ENCODE measurements at regions not wholly inside any gene's neighbourhood (a gene's known extent, or its start where the extent isn't known, plus 50 kb on each side); places are given as distances from the start of the nearest gene placed in this dataset.

DNA sequence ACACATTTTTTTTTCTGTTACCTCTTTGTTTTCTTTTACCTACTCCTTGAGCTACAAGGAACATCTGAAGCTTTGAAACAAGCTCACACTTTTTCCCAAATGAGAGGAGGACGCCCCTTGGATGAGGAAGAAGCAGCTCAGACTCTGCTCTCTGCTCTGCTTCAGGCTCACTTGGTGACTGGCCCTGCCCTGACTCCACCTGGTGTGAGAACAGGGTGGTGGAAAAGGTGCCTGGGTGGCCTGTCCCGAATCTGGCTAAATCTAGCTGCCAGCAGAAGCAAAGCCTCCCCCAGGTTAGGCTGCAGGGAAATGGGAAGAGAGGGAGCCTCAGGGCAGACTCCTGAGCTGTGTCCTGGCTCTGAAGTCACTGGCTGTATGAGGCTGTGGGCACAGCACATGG is 68.0 kb upstream of the CEACAM8 start:
- DNase-seq (ENCODE audit: low read depth): no peak

- DNase-seq (ENCODE audit: low read depth): no peak
Observed at GRCh38 chr19:42660353-42660752, 65.6 kb upstream of the CEACAM8 start.

DNA sequence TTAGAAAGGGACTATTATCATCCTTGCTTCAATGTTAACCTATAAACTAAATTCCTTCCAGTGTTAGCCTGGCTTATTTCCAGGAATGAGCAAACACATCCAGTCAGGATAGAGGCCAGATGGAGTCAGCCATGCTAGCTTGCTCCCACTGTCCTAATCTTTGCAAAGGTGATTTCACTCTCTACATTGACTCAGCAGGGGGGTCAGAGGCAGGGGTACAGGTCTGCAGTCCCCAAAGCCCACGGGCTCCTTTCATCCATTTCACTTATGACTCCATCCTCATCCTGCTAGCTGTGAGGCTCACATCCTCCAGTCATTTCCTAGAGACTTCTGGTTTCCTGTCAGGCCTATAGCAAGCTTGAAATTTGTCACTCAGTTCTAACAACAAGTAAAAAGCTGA is 63.4 kb upstream of the CEACAM8 start:
- no peak for DNase-seq (ENCODE audit: low read depth)

DNA sequence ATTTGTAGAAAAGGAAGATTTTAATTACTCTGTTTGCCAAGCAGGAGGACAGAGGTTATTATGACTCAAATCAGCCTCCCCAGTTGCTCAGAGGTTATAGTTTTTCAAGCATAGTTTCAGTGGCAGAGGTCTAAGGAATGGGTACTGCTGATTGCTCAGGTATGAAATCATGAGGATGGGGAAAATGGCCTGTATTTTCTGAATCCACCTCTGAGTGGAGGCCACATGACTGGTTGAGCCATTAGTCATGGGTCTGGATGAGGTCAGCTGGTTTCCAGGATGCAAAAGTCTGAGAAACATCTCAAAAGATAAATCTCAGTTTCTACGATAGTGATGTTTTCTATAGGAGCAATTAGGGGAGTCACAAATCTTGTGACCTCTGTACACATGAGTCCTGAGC is 62.8 kb upstream of the CEACAM8 start:
- peak; percentile 21 for DNase-seq (ENCODE audit: low read depth)

GRCh38 chr19:42655748-42656147 is 61.0 kb upstream of the CEACAM8 start:
- no peak for DNase-seq (ENCODE audit: low read depth)

DNA sequence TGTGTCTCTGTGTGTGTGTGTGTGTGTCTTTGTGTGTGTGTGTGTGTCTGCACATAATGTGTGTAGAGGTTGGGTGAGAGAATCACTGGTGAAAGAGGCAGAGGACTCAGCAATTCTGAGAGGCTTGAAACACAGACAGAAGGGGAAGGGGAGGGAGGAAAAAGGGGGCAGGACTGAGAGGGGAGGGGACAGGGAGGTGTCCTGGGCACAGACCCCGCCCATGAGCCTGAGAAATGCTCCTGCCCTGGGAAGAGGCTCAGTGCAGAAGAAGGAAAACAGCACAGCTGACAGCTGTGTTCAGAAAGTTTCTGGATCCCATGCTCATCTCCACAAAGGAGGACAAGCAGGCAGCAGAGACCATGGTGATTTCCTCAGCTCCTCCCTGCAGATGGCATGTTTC is 59.1 kb upstream of the CEACAM8 start:
- no peak for DNase-seq (ENCODE audit: low read depth)

- no peak for DNase-seq (ENCODE audit: low read depth)
Observed at GRCh38 chr19:42652021-42652420, 57.3 kb upstream of the CEACAM8 start.
